B cell (primary cell): ENCODE measurements at regions not wholly inside any gene's neighbourhood (a gene's known extent, or its start where the extent isn't known, plus 50 kb on each side); places are given as distances from the start of the nearest gene placed in this dataset.

Experiments
- CTCF ChIP-seq: fragments of 200-600 bp; IDR thresholded peaks from one replicate; pipeline ENCODE4 v1.8.0; 2022; ENCODE audit warnings: antibody characterized with exemption, mild to moderate bottlenecking
- EZH2 ChIP-seq: IDR thresholded peaks from 2 replicates; pipeline ENCODE4 v1.6.1; 2012; ENCODE audit warnings: borderline replicate concordance, low read depth, mild to moderate bottlenecking, moderate library complexity, low read length; ENCODE audit not compliant: insufficient read depth, poor library complexity, severe bottlenecking

DNA sequence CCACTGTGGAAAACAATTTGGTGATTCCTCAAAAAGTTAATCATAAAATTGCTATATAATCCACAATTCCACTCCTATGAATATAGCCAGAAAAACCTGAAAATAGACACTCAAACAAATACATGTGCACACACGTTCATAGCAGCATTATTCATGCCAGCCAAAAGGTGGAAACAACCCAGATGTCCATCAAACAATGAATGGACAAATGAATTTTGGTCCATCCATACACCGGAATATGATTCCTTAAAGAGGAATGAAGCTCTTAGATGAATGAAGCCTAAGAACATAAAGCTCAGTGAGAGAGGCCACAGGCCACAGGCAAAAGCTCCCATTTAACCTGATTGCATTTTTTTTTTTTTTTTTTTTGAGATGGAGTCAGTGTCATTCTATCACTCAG, 114.6 kb upstream of the TNRC6C start:
- TF ChIP-seq CTCF (no peak), EZH2 (no peak)
